Astrocyte (in vitro differentiated cells and primary cell): ENCODE measurements at regions not wholly inside any gene's neighbourhood (a gene's known extent, or its start where the extent isn't known, plus 50 kb on each side); places are given as distances from the start of the nearest gene placed in this dataset.
"Not testable (repeated sequence)": the region's sequence is repeated elsewhere in the genome, so short reads cannot be mapped to it uniquely, and the experiment has no call there.

Source experiments
- DNase-seq: peaks from one replicate; pipeline ENCODE4 v3.0.0-alpha.2; 2010; ENCODE audit warnings: low read depth
- FAIRE-seq: peaks from 2 replicates; lab custom pipeline; 2011; peaks lifted over from hg19 to GRCh38; lab: Jason Lieb, UNC
- H2AFZ ChIP-seq: 2 replicates; pipeline ENCODE4 v1.6.0; 2012; ENCODE audit warnings: low read depth, low read length, inconsistent platforms
- H3K27ac ChIP-seq: 2 replicates; pipeline ENCODE4 v1.5.1; 2011; ENCODE audit warnings: low read depth, low read length, inconsistent platforms
- H3K27me3 ChIP-seq: 2 replicates; pipeline ENCODE4 v1.6.0; 2011; ENCODE audit warnings: low read length, inconsistent platforms; ENCODE audit not compliant: insufficient read depth
- H3K36me3 ChIP-seq: 2 replicates; pipeline ENCODE4 v1.5.1; 2011; ENCODE audit warnings: low read length, inconsistent platforms; ENCODE audit not compliant: insufficient read depth
- H3K4me1 ChIP-seq: 2 replicates; pipeline ENCODE4 v1.5.1; 2011; ENCODE audit warnings: low read length, inconsistent platforms; ENCODE audit not compliant: insufficient read depth
- H3K4me2 ChIP-seq: 2 replicates; pipeline ENCODE4 v1.6.0; 2012; ENCODE audit warnings: low read length, inconsistent platforms
- H3K4me3 ChIP-seq: 2 replicates; pipeline ENCODE4 v1.5.1; 2011; ENCODE audit warnings: low read depth, mild to moderate bottlenecking, low read length, inconsistent platforms; ENCODE audit not compliant: insufficient read depth
- H3K79me2 ChIP-seq: 2 replicates; pipeline ENCODE4 v1.6.0; 2012; ENCODE audit warnings: mild to moderate bottlenecking, low read length, inconsistent platforms; ENCODE audit not compliant: insufficient read depth
- H3K9ac ChIP-seq: 2 replicates; pipeline ENCODE4 v1.6.0; 2012; ENCODE audit warnings: mild to moderate bottlenecking, low read length, inconsistent platforms
- H3K9me3 ChIP-seq: 2 replicates; pipeline ENCODE4 v1.5.1; 2012; ENCODE audit warnings: low read depth, mild to moderate bottlenecking, low read length, inconsistent platforms; ENCODE audit not compliant: insufficient read depth
- H4K20me1 ChIP-seq: 2 replicates; pipeline ENCODE4 v1.6.0; 2012; ENCODE audit warnings: low read length, inconsistent platforms; ENCODE audit not compliant: insufficient read depth
- H3K27ac Mint-ChIP-seq: one replicate; pipeline ENCODE4 v1.8.0; 2021; ENCODE audit warnings: mild to moderate bottlenecking, mixed read lengths; ENCODE audit not compliant: unreplicated experiment
- H3K27me3 Mint-ChIP-seq: one replicate; pipeline ENCODE4 v1.8.0; 2021; ENCODE audit warnings: low read depth, mixed read lengths; ENCODE audit not compliant: unreplicated experiment
- H3K36me3 Mint-ChIP-seq: one replicate; pipeline ENCODE4 v1.8.0; 2021; ENCODE audit warnings: low read depth, mixed read lengths; ENCODE audit not compliant: unreplicated experiment
- H3K4me1 Mint-ChIP-seq: one replicate; pipeline ENCODE4 v1.8.0; 2021; ENCODE audit warnings: low read depth, mixed read lengths; ENCODE audit not compliant: unreplicated experiment
- H3K4me3 Mint-ChIP-seq: one replicate; pipeline ENCODE4 v1.8.0; 2021; ENCODE audit warnings: mild to moderate bottlenecking, moderate library complexity, mixed read lengths; ENCODE audit not compliant: unreplicated experiment
- H3K9me3 Mint-ChIP-seq: one replicate; pipeline ENCODE4 v1.8.0; 2021; ENCODE audit warnings: mild to moderate bottlenecking, mixed read lengths; ENCODE audit not compliant: unreplicated experiment
- CTCF ChIP-seq: IDR thresholded peaks from 2 replicates; pipeline ENCODE4 v1.5.1; 2011; ENCODE audit warnings: low read depth, mild to moderate bottlenecking, inconsistent platforms, low read length, moderate library complexity; ENCODE audit not compliant: insufficient read depth
- EZH2 ChIP-seq: IDR thresholded peaks from 2 replicates; pipeline ENCODE4 v1.6.1; 2012; ENCODE audit warnings: mild to moderate bottlenecking, low read length, inconsistent platforms; ENCODE audit not compliant: insufficient read depth

GRCh38 chr5:125912028-125912427, 511.2 kb upstream of the GRAMD2B start:
- no peak overlapping the region for H3K4me2 ChIP-seq
- no peak for FAIRE-seq
- H3K36me3 Mint-ChIP-seq, result no peaks in the 10 kb centered on the region

GRCh38 chr5:125913200-125913599, 510.0 kb upstream of the GRAMD2B start:
- no peak overlapping the region for H3K4me2 ChIP-seq
- Mint-ChIP-seq H3K27me3 (peaks cover 2% of the 10 kb centered on the region), H3K27ac (peak overlapping the region; percentile 29), H3K36me3 (no peaks in the 10 kb centered on the region), H3K9me3 (peaks cover 7% of the 10 kb centered on the region), H3K4me1 (no peaks in the 10 kb centered on the region), H3K4me3 (no peak overlapping the region)
- no peaks in the 10 kb centered on the region for H3K4me1 ChIP-seq
- H3K27me3 ChIP-seq, result no peaks in the 10 kb centered on the region
- no peak for TF ChIP-seq CTCF
- TF ChIP-seq EZH2, result no peak
- H3K27ac ChIP-seq, result no peak overlapping the region
- H2AFZ ChIP-seq, result no peak overlapping the region
- H4K20me1 ChIP-seq, result no peaks in the 10 kb centered on the region
- no peak for FAIRE-seq
- H3K79me2 ChIP-seq, result no peaks in the 10 kb centered on the region
- no peaks in the 10 kb centered on the region for H3K36me3 ChIP-seq
- no peaks in the 10 kb centered on the region for H3K9me3 ChIP-seq
- DNase-seq, result no peak
- H3K9ac ChIP-seq, result no peak overlapping the region
- H3K4me3 ChIP-seq, result no peak overlapping the region

More at GRCh38 chr5:125912028-125912427, 511.2 kb upstream of the GRAMD2B start:
- H4K20me1 ChIP-seq, result no peaks in the 10 kb centered on the region
- Mint-ChIP-seq H3K9me3 (peaks cover 7% of the 10 kb centered on the region), H3K4me3 (no peak overlapping the region), H3K27ac (no peak overlapping the region), H3K27me3 (peaks cover 2% of the 10 kb centered on the region), H3K4me1 (no peaks in the 10 kb centered on the region)
- no peak overlapping the region for H3K4me3 ChIP-seq
- H3K4me1 ChIP-seq, result no peaks in the 10 kb centered on the region
- no peak overlapping the region for H3K27ac ChIP-seq
- H3K36me3 ChIP-seq, result no peaks in the 10 kb centered on the region
- no peak for DNase-seq
- no peak overlapping the region for H3K9ac ChIP-seq
- H3K79me2 ChIP-seq, result no peaks in the 10 kb centered on the region
- no peaks in the 10 kb centered on the region for H3K27me3 ChIP-seq
- no peaks in the 10 kb centered on the region for H3K9me3 ChIP-seq
- H2AFZ ChIP-seq, result no peak overlapping the region
- TF ChIP-seq CTCF (no peak), EZH2 (no peak)

GRCh38 chr5:125914471-125914870, 508.7 kb upstream of the GRAMD2B start:
- no peaks in the 10 kb centered on the region for H3K4me1 ChIP-seq
- no peaks in the 10 kb centered on the region for H3K36me3 ChIP-seq
- H4K20me1 ChIP-seq, result no peaks in the 10 kb centered on the region
- Mint-ChIP-seq H3K27me3 (peaks cover 2% of the 10 kb centered on the region), H3K9me3 (peaks cover 7% of the 10 kb centered on the region), H3K4me1 (no peaks in the 10 kb centered on the region), H3K27ac (no peak overlapping the region), H3K4me3 (no peak overlapping the region), H3K36me3 (no peaks in the 10 kb centered on the region)
- no peaks in the 10 kb centered on the region for H3K9me3 ChIP-seq
- TF ChIP-seq CTCF (no peak), EZH2 (no peak)
- no peaks in the 10 kb centered on the region for H3K79me2 ChIP-seq
- no peak overlapping the region for H2AFZ ChIP-seq
- no peak overlapping the region for H3K27ac ChIP-seq
- no peak overlapping the region for H3K4me2 ChIP-seq
- no peak for FAIRE-seq
- H3K9ac ChIP-seq, result no peak overlapping the region
- no peaks in the 10 kb centered on the region for H3K27me3 ChIP-seq
- no peak overlapping the region for H3K4me3 ChIP-seq
- peak; percentile 5 for DNase-seq

- H3K4me2 ChIP-seq, H3K4me3 ChIP-seq, H3K9me3 ChIP-seq, H3K4me3 Mint-ChIP-seq, H3K36me3 Mint-ChIP-seq, FAIRE-seq, H3K27ac Mint-ChIP-seq, H3K27me3 Mint-ChIP-seq, H3K4me1 ChIP-seq, H3K27ac ChIP-seq, H4K20me1 ChIP-seq, DNase-seq, H3K27me3 ChIP-seq, H2AFZ ChIP-seq, H3K79me2 ChIP-seq, H3K4me1 Mint-ChIP-seq, H3K9ac ChIP-seq, H3K36me3 ChIP-seq: not testable (repeated sequence)
- H3K9me3 Mint-ChIP-seq, result peaks cover 12% of the 10 kb centered on the region
Measured at GRCh38 chr5:125923958-125924357, 499.3 kb upstream of the GRAMD2B start.
